Cardiac muscle cell (in vitro differentiated cells and primary cell): ENCODE measurements at regions not wholly inside any gene's neighbourhood (a gene's known extent, or its start where the extent isn't known, plus 50 kb on each side); places are given as distances from the start of the nearest gene placed in this dataset.

ENCODE experiments used
- DNase-seq, 2 donors: peaks; one replicate each; pipeline versions ENCODE4 v3.0.0 to v3.0.0-alpha.2; 2010 to 2017; ENCODE audit warnings: low read depth in 1 of 2, low spot score in 1 of 2
- H3K27ac ChIP-seq: fragments of 200-600 bp; sonication (generic); 2 replicates; pipeline ENCODE4 v1.5.1; 2016
- H3K27me3 ChIP-seq: fragments of 200-600 bp; sonication (generic); 2 replicates; pipeline ENCODE4 v1.6.0; 2016; ENCODE audit warnings: control low read depth
- H3K36me3 ChIP-seq: fragments of 200-600 bp; sonication (generic); 2 replicates; pipeline ENCODE4 v1.5.1; 2016; ENCODE audit warnings: control low read depth
- H3K4me1 ChIP-seq: fragments of 200-600 bp; sonication (generic); 2 replicates; pipeline ENCODE4 v1.8.1; 2017; ENCODE audit warnings: low read depth, mild to moderate bottlenecking, mixed run types
- H3K4me3 ChIP-seq: fragments of 200-600 bp; sonication (generic); 2 replicates; pipeline ENCODE4 v1.5.1; 2016; ENCODE audit warnings: mild to moderate bottlenecking
- H3K9me3 ChIP-seq: fragments of 200-600 bp; sonication (generic); 2 replicates; pipeline ENCODE4 v1.5.1; 2017; ENCODE audit warnings: low read depth, mild to moderate bottlenecking, control low read depth
- CTCF ChIP-seq: IDR thresholded peaks from 2 replicates; pipeline ENCODE4 v1.5.1; 2012; ENCODE audit warnings: low read depth, mild to moderate bottlenecking, low read length

- H3K4me3 ChIP-seq: no peak overlapping the region
- H3K27me3 ChIP-seq: no peaks in the 10 kb centered on the region
- H3K36me3 ChIP-seq: no peaks in the 10 kb centered on the region
- H3K4me1 ChIP-seq: no peaks in the 10 kb centered on the region
- no peak for DNase-seq
- H3K9me3 ChIP-seq: no peaks in the 10 kb centered on the region
- no peak for TF ChIP-seq CTCF
- H3K27ac ChIP-seq: no peak overlapping the region
Observed at GRCh38 chr6:4295783-4296155, 160.4 kb upstream of the ECI2 start.

- Histone ChIP-seq H3K9me3 (no peaks in the 10 kb centered on the region), H3K4me1 (no peaks in the 10 kb centered on the region), H3K27me3 (no peaks in the 10 kb centered on the region), H3K36me3 (no peaks in the 10 kb centered on the region), H3K27ac (no peak overlapping the region), H3K4me3 (no peak overlapping the region)
- no peak for DNase-seq
- TF ChIP-seq CTCF: no peak
Observed at GRCh38 chr6:4295058-4295782, 159.8 kb upstream of the ECI2 start.

GRCh38 chr6:4294636-4295035 is 159.3 kb upstream of the ECI2 start:
- no peaks in the 10 kb centered on the region for H3K27me3 ChIP-seq
- TF ChIP-seq CTCF: no peak
- no peaks in the 10 kb centered on the region for H3K9me3 ChIP-seq
- H3K36me3 ChIP-seq: no peaks in the 10 kb centered on the region
- DNase-seq: no peak
- no peaks in the 10 kb centered on the region for H3K4me1 ChIP-seq
- H3K4me3 ChIP-seq: no peak overlapping the region
- H3K27ac ChIP-seq: no peak overlapping the region

GRCh38 chr6:4291453-4292403 is 156.4 kb upstream of the ECI2 start:
- peak in 1 of 2 donors; percentile 55 for DNase-seq
- no peak overlapping the region for H3K27ac ChIP-seq
- H3K27me3 ChIP-seq: no peaks in the 10 kb centered on the region
- TF ChIP-seq CTCF: no peak
- no peak overlapping the region for H3K4me3 ChIP-seq
- no peaks in the 10 kb centered on the region for H3K9me3 ChIP-seq
- H3K4me1 ChIP-seq: no peaks in the 10 kb centered on the region
- H3K36me3 ChIP-seq: no peaks in the 10 kb centered on the region

GRCh38 chr6:4289770-4290320 is 154.5 kb upstream of the ECI2 start:
- H3K4me3 ChIP-seq: no peak overlapping the region
- no peaks in the 10 kb centered on the region for H3K27me3 ChIP-seq
- no peaks in the 10 kb centered on the region for H3K9me3 ChIP-seq
- TF ChIP-seq CTCF: no peak
- no peaks in the 10 kb centered on the region for H3K4me1 ChIP-seq
- no peak for DNase-seq
- no peaks in the 10 kb centered on the region for H3K36me3 ChIP-seq
- H3K27ac ChIP-seq: no peak overlapping the region
